Heart left ventricle (tissue), 16 donors: ENCODE measurements at regions not wholly inside any gene's neighbourhood (a gene's known extent, or its start where the extent isn't known, plus 50 kb on each side); places are given as distances from the start of the nearest gene placed in this dataset.

ENCODE experiments used
- ATAC-seq, 4 donors: fragments of 200-7000 bp; cut with Tn5 transposase; one replicate each; pipeline ENCODE4 v1.9.1; 2020 to 2022; ENCODE audit warnings: moderate library complexity in 4 of 4, mild to moderate bottlenecking in 3 of 4, moderate number of reproducible peaks in 1 of 4
- DNase-seq, 5 donors: peaks; one replicate each; pipeline ENCODE4 v3.0.0-alpha.2; 2020
- H3K27ac ChIP-seq, 12 donors: fragments of 200-600 bp; sonication (generic) in 4 of 12; one replicate each; pipeline versions ENCODE4 v1.5.0 to v1.8.0; 2016 to 2022; ENCODE audit warnings: mild to moderate bottlenecking in 2 of 12
- H3K27me3 ChIP-seq, 9 donors: fragments of 200-600 bp; sonication (generic) in 2 of 9; one replicate each; pipeline versions ENCODE4 v1.5.1 to v1.8.0; 2016 to 2022; ENCODE audit warnings: mild to moderate bottlenecking in 3 of 9
- H3K36me3 ChIP-seq, 9 donors: fragments of 200-600 bp; sonication (generic) in 2 of 9; one replicate each; pipeline versions ENCODE4 v1.5.0 to v1.8.0; 2018 to 2022; ENCODE audit warnings: mild to moderate bottlenecking in 2 of 9
- H3K4me1 ChIP-seq, 12 donors: fragments of 200-600 bp; sonication (generic) in 4 of 12; one replicate each; pipeline versions ENCODE4 v1.5.0 to v1.8.0; 2016 to 2022; ENCODE audit warnings: mild to moderate bottlenecking in 3 of 12
- H3K4me3 ChIP-seq, 12 donors: fragments of 200-600 bp; sonication (generic) in 4 of 12; one replicate each; pipeline versions ENCODE4 v1.5.0 to v1.8.0; 2017 to 2022; ENCODE audit warnings: mild to moderate bottlenecking in 9 of 12, moderate library complexity in 4 of 12
- H3K9me3 ChIP-seq, 12 donors: fragments of 200-600 bp; sonication (generic) in 4 of 12; one replicate each; pipeline versions ENCODE4 v1.5.0 to v1.8.0; 2016 to 2022; ENCODE audit warnings: mild to moderate bottlenecking in 1 of 12
- CTCF ChIP-seq, 12 donors: fragments of 200-600 bp; sonication (generic) in 4 of 12; IDR thresholded peaks; one replicate each; pipeline versions ENCODE4 v1.5.0 to v1.8.0; 2018 to 2022; ENCODE audit warnings: antibody characterized with exemption in 12 of 12, mild to moderate bottlenecking in 5 of 12
- POLR2A ChIP-seq, 2 donors: fragments of 450-650 bp; IDR thresholded peaks; one replicate each; pipeline ENCODE4 v1.6.1; 2017; ENCODE audit warnings: antibody characterized with exemption in 2 of 2, mild to moderate bottlenecking in 2 of 2, moderate library complexity in 2 of 2
- WGBS, 4 donors: extraction: QIAGEN DNeasy Blood & Tissue Kit in 2 of 4; methylation state at CpG; one replicate each; pipeline versions ENCODE4 v1.1.5 to v1.1.7; 2013 to 2018; 5-methylcytosine and 5-hydroxymethylcytosine counted together
- intact Hi-C, 10 donors: fragments of 100-400 bp; cut with DNase I; formaldehyde crosslinking; loops; one replicate each; pipeline versions ENCODE4 v1.11.1 to v1.14.2; 2022
- donor health status: ischemic (EF 13 %, LVEDD 7.1; RV severe dilation, severe dysfunction).
- donor health status: healthy with polysubstance abuse.
- donor health status: DM: no; HTN: yes; CAD: no.
- donor health status: DM: no; HTN: no; CAD: no.
- donor health status: ischemic (EF 25% LVEDD 6.9; RV normal size, moderate dysfunction).
- donor health status: ischemic (EF 25% LVEDD 5.7; RV mildly dilated, moderate dysfunction).
- donor health status: healthy.
- donor health status: DM: yes; HTN: yes; CAD: no.
- donor health status: ischemic (EF 35%, LVEDD 5.7; RV mildly dilated, moderate dysfunction).
- donor health status: nonischemic (EF 11% LVEDD 7.7; RV severe dilation, severe dysfunction).
- donor health status: DM: yes; HTN: yes; CAD: no.
- donor health status: PGD.
- donor health status: ischemic (EF 29% LVEDD 5.4; RV normal size, mild dysfunction).
- donor health status: nonischemic (EF 23%, LVEDD 6.1; RV moderate dilation, normal function).

GRCh38 chr3:106215047-106215446, 346.2 kb upstream of the CBLB start:
- H3K27ac ChIP-seq, result no peak overlapping the region
- peaks cover 0 to 8% (median 0%) of the 10 kb centered on the region in 12 donors for H3K4me1 ChIP-seq
- no peaks in the 10 kb centered on the region for H3K27me3 ChIP-seq
- H3K36me3 ChIP-seq, result no peaks in the 10 kb centered on the region
- TF ChIP-seq POLR2A (IDR thresholded peaks at IDR 0.05), result no peak
- no peak for TF ChIP-seq CTCF (IDR thresholded peaks at IDR 0.05)
- no peak overlapping the region for H3K4me3 ChIP-seq
- H3K9me3 ChIP-seq, result peaks cover 0 to 16% (median 0%) of the 10 kb centered on the region in 12 donors
- no peak for ATAC-seq
- no peak for DNase-seq
- WGBS, 4 donors, result 78 to 91% (median 86%) methylated on average over 1 of the region's 1 CpG
- intact Hi-C loops, result loop anchor here in 1 of 10 donors (10.0 kb wide), 1 partner anchor 510 kb away; no protein-coding TSS in a partner anchor

DNA sequence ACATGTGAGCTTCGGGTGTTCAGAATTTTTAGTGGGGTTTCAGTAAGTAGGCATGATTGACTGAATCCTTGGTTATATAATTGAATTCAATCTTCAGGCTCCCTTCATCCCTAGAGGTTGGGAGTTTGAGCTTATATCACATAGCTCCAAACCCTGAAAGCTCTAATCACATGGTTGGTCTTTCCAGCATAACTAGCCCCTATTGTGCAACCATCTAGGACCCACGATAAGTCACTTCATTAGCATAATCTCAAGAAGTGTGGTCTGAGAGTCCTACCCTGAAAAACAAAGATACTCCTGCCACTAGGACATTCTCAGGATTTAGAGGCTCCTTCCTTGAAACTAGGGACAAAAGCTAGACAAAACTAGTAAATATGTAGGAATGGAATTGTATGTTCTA, 348.9 kb upstream of the CBLB start:
- intact Hi-C loops, result loop anchor here in 1 of 10 donors (10.0 kb wide), 1 partner anchor 513 kb away; no protein-coding TSS in a partner anchor
- ATAC-seq, result no peak
- no peaks in the 10 kb centered on the region for H3K27me3 ChIP-seq
- peaks cover 0 to 31% (median 6%) of the 10 kb centered on the region in 12 donors for H3K9me3 ChIP-seq
- no peak overlapping the region for H3K27ac ChIP-seq
- DNase-seq, result no peak
- TF ChIP-seq CTCF (IDR thresholded peaks at IDR 0.05) (no peak), POLR2A (IDR thresholded peaks at IDR 0.05) (no peak)
- H3K36me3 ChIP-seq, result no peaks in the 10 kb centered on the region
- H3K4me1 ChIP-seq, result no peaks in the 10 kb centered on the region
- H3K4me3 ChIP-seq, result no peak overlapping the region
- 93 to 94% (median 93%) methylated on average over 2 of the region's 2 CpGs for WGBS, 4 donors

- Histone ChIP-seq H3K9me3 (peaks cover 0 to 9% (median 0%) of the 10 kb centered on the region in 12 donors), H3K27me3 (no peaks in the 10 kb centered on the region), H3K4me3 (no peak overlapping the region), H3K4me1 (no peaks in the 10 kb centered on the region), H3K27ac (no peak overlapping the region), H3K36me3 (no peaks in the 10 kb centered on the region)
- ATAC-seq (no peak), DNase-seq (no peak)
- intact Hi-C loops, result loop anchor here in 1 of 10 donors (10.0 kb wide), 1 partner anchor 52 kb away; no protein-coding TSS in a partner anchor
- TF ChIP-seq POLR2A (IDR thresholded peaks at IDR 0.05) (no peak), CTCF (IDR thresholded peaks at IDR 0.05) (no peak)
- 74 to 90% (median 84%) methylated on average over 3 of the region's 3 CpGs for WGBS, 4 donors
Measured at GRCh38 chr3:106227068-106227467, 358.3 kb upstream of the CBLB start.

GRCh38 chr3:106228271-106228670, 359.5 kb upstream of the CBLB start:
- Histone ChIP-seq H3K4me3 (no peak overlapping the region), H3K27ac (no peak overlapping the region), H3K27me3 (no peaks in the 10 kb centered on the region), H3K4me1 (no peaks in the 10 kb centered on the region), H3K9me3 (peaks cover 0 to 4% (median 0%) of the 10 kb centered on the region in 12 donors), H3K36me3 (no peaks in the 10 kb centered on the region)
- intact Hi-C loops, result loop anchor here in 1 of 10 donors (10.0 kb wide), 1 partner anchor 53 kb away; no protein-coding TSS in a partner anchor
- 69 to 92% (median 85%) methylated on average over 2 of the region's 2 CpGs for WGBS, 4 donors
- no peak for TF ChIP-seq POLR2A (IDR thresholded peaks at IDR 0.05)
- TF ChIP-seq CTCF (IDR thresholded peaks at IDR 0.05), result no peak
- ATAC-seq (no peak), DNase-seq (no peak)
